Gastrocnemius medialis (tissue), 4 donors: ENCODE measurements at regions not wholly inside any gene's neighbourhood (a gene's known extent, or its start where the extent isn't known, plus 50 kb on each side); places are given as distances from the start of the nearest gene placed in this dataset.
A peak's percentile ranks its signal among the peaks of the same experiment; 100 is the strongest.

Source experiments
- ATAC-seq, 2 donors: fragments of 150-250 bp; one replicate each; pipeline ENCODE4 v1.9.1; 2016
- DNase-seq, 2 donors: peaks; one replicate each; pipeline ENCODE4 v3.0.0-alpha.2; 2019
- H3K27ac ChIP-seq, 4 donors: fragments of 200-600 bp; sonication (generic); 1 replicate in 1 of 4; 2 replicates in 3 of 4; pipeline ENCODE4 v1.5.1; 2016 to 2018; ENCODE audit warnings: mild to moderate bottlenecking in 2 of 4, moderate library complexity in 1 of 4
- H3K27me3 ChIP-seq, 3 donors: fragments of 200-600 bp; sonication (generic) in 2 of 3; 1 replicate in 1 of 3; 2 replicates in 2 of 3; pipeline versions ENCODE4 v1.5.1 to v1.6.0; 2016 to 2019; ENCODE audit warnings: mild to moderate bottlenecking in 1 of 3, moderate library complexity in 1 of 3
- H3K36me3 ChIP-seq, 2 donors: fragments of 200-600 bp; sonication (generic) in 1 of 2; one replicate each; pipeline ENCODE4 v1.5.1; 2017 to 2018
- H3K4me1 ChIP-seq, 2 donors: fragments of 200-600 bp; sonication (generic) in 1 of 2; one replicate each; pipeline ENCODE4 v1.5.1; 2016 to 2017; ENCODE audit warnings: mild to moderate bottlenecking in 2 of 2
- H3K4me3 ChIP-seq, 4 donors: fragments of 200-600 bp; sonication (generic) in 3 of 4; 1 replicate in 1 of 4; 2 replicates in 3 of 4; pipeline ENCODE4 v1.5.1; 2016 to 2019; ENCODE audit warnings: mild to moderate bottlenecking in 2 of 4
- H3K9me3 ChIP-seq, 3 donors: fragments of 200-600 bp; sonication (generic) in 2 of 3; 1 replicate in 1 of 3; 2 replicates in 2 of 3; pipeline ENCODE4 v1.5.1; 2016 to 2019
- CTCF ChIP-seq, 5 experiments: fragments of 450-650 bp in 3 of 5; fragments of 200-600 bp in 2 of 5; sonication (generic) in 2 of 5; IDR thresholded peaks in 4 of 5; conservative IDR thresholded peaks in 1 of 5; 1 replicate in 4 of 5; 2 replicates in 1 of 5; pipeline ENCODE4 v1.5.1; 2016 to 2019; ENCODE audit warnings: antibody characterized with exemption in 5 of 5, mild to moderate bottlenecking in 3 of 5, moderate library complexity in 3 of 5
- POLR2A ChIP-seq, 2 donors: fragments of 450-650 bp; IDR thresholded peaks; one replicate each; pipeline ENCODE4 v1.6.1; 2017; ENCODE audit warnings: antibody characterized with exemption in 2 of 2, mild to moderate bottlenecking in 2 of 2, moderate library complexity in 2 of 2
- in situ Hi-C, 4 donors: fragments of 200-750 bp; cut with MboI; loops; one replicate each; pipeline versions ENCODE4 v1.15.0 to v1.8.0; 2017; ENCODE audit warnings: low sequenced_read_pairs in 4 of 4
- intact Hi-C: fragments of 100-400 bp; cut with DNase I; formaldehyde crosslinking; loops from one replicate; pipeline ENCODE4 v1.15.1; 2023; ENCODE audit warnings: low total_unique reads

GRCh38 chr5:138632900-138633489 lies 57.8 kb upstream of the HSPA9 start:
- Histone ChIP-seq H3K27ac (no peak overlapping the region), H3K9me3 (no peaks in the 10 kb centered on the region), H3K36me3 (no peaks in the 10 kb centered on the region), H3K4me3 (no peak overlapping the region), H3K4me1 (no peaks in the 10 kb centered on the region), H3K27me3 (no peaks in the 10 kb centered on the region)
- DNase-seq: peak; percentile 7 to 45
- in situ Hi-C loops: no loop called here
- intact Hi-C loops: no loop called here
- ATAC-seq: peak; percentile 52 to 64
- TF ChIP-seq CTCF (IDR thresholded peaks at IDR 0.05 in 4 of 5, conservative IDR thresholded peaks at IDR 0.05 in 1 of 5): peak in 2 of 5 experiments; percentile 32 to 36
- no peak for TF ChIP-seq POLR2A (IDR thresholded peaks at IDR 0.05)

GRCh38 chr5:138631096-138631928 lies 56.1 kb upstream of the HSPA9 start:
- no peaks in the 10 kb centered on the region for H3K27me3 ChIP-seq
- H3K36me3 ChIP-seq: no peaks in the 10 kb centered on the region
- H3K4me1 ChIP-seq: no peaks in the 10 kb centered on the region
- no peak for ATAC-seq
- TF ChIP-seq POLR2A (IDR thresholded peaks at IDR 0.05): no peak
- TF ChIP-seq CTCF (IDR thresholded peaks at IDR 0.05 in 4 of 5, conservative IDR thresholded peaks at IDR 0.05 in 1 of 5): no peak
- intact Hi-C loops (no loop called here), in situ Hi-C loops (no loop called here)
- no peak for DNase-seq
- no peaks in the 10 kb centered on the region for H3K9me3 ChIP-seq
- no peak overlapping the region for H3K27ac ChIP-seq
- H3K4me3 ChIP-seq: no peak overlapping the region

- in situ Hi-C loops (no loop called here), intact Hi-C loops (no loop called here)
- no peak for TF ChIP-seq CTCF (IDR thresholded peaks at IDR 0.05 in 4 of 5, conservative IDR thresholded peaks at IDR 0.05 in 1 of 5)
- TF ChIP-seq POLR2A (IDR thresholded peaks at IDR 0.05): no peak
- Histone ChIP-seq H3K27ac (no peak overlapping the region), H3K36me3 (no peaks in the 10 kb centered on the region), H3K4me1 (no peaks in the 10 kb centered on the region), H3K9me3 (no peaks in the 10 kb centered on the region), H3K27me3 (no peaks in the 10 kb centered on the region), H3K4me3 (no peak overlapping the region)
- DNase-seq (no peak), ATAC-seq (no peak)
Measured at GRCh38 chr5:138629392-138629791, 54.2 kb upstream of the HSPA9 start.

GRCh38 chr5:138626333-138626944 lies 51.2 kb upstream of the HSPA9 start:
- no peak for TF ChIP-seq POLR2A (IDR thresholded peaks at IDR 0.05)
- no peak for TF ChIP-seq CTCF (IDR thresholded peaks at IDR 0.05 in 4 of 5, conservative IDR thresholded peaks at IDR 0.05 in 1 of 5)
- in situ Hi-C loops: no loop called here

More at GRCh38 chr5:138626333-138626944, 51.2 kb upstream of the HSPA9 start:
- DNase-seq: no peak
- Histone ChIP-seq H3K36me3 (no peaks in the 10 kb centered on the region), H3K4me1 (no peaks in the 10 kb centered on the region), H3K27ac (no peak overlapping the region), H3K9me3 (no peaks in the 10 kb centered on the region), H3K27me3 (no peaks in the 10 kb centered on the region), H3K4me3 (no peak overlapping the region)
- ATAC-seq: no peak
- intact Hi-C loops: no loop called here
